Breast epithelium (tissue), 3 donors: ENCODE measurements at regions not wholly inside any gene's neighbourhood (a gene's known extent, or its start where the extent isn't known, plus 50 kb on each side); places are given as distances from the start of the nearest gene placed in this dataset.

Experiments used
- CTCF ChIP-seq, 3 donors: fragments of 450-650 bp; IDR thresholded peaks; one replicate each; pipeline ENCODE4 v1.5.1; 2016 to 2017; ENCODE audit warnings: antibody characterized with exemption in 3 of 3, mild to moderate bottlenecking in 3 of 3, moderate library complexity in 3 of 3
- POLR2AphosphoS5 ChIP-seq, 3 donors: sonication (generic); formaldehyde crosslinking; IDR thresholded peaks; one replicate each; pipeline ENCODE4 v1.6.1; 2017; ENCODE audit warnings: antibody characterized with exemption in 3 of 3

- no peak for TF ChIP-seq CTCF (IDR thresholded peaks at IDR 0.05)
- no peak for TF ChIP-seq POLR2AphosphoS5 (IDR thresholded peaks at IDR 0.05)
Measured at GRCh38 chr2:42918041-42918440, 125.7 kb upstream of the HAAO start.
